Activated naive CD4-positive, alpha-beta T cell (primary cell): ENCODE measurements at regions not wholly inside any gene's neighbourhood (a gene's known extent, or its start where the extent isn't known, plus 50 kb on each side); places are given as distances from the start of the nearest gene placed in this dataset.

Experiments used
- DNase-seq, 4 experiments: peaks; one replicate each; lab custom pipeline; 2025; lab: John Stamatoyannopoulos, UW

GRCh38 chr18:72360634-72361033, 183.5 kb downstream of the CBLN2 start:
- DNase-seq = no peak

DNA sequence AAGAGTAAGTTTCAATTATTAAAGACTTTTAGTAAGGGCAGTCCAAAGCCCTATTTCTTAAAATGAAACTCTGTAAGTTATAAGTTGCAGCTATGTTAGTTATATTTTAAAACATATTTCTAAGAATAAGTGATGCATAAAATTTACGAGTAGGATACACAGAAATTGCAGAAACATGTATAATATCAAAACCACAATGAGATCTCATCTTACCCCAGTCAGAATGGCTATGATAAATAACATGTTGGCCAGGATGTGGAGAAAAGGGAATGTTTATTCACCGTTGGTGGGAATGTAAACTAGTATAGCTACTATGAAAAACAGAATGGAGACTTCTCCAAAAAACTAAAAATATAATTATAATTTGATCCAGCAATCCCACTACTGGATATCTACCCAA, 201.2 kb downstream of the CBLN2 start:
- DNase-seq = no peak

GRCh38 chr18:72339976-72340375, 204.2 kb downstream of the CBLN2 start:
- DNase-seq = no peak

GRCh38 chr18:72336786-72337185, 207.4 kb downstream of the CBLN2 start:
- DNase-seq = no peak

- DNase-seq = no peak
Measured at GRCh38 chr18:72329533-72329932, 214.6 kb downstream of the CBLN2 start.

DNA sequence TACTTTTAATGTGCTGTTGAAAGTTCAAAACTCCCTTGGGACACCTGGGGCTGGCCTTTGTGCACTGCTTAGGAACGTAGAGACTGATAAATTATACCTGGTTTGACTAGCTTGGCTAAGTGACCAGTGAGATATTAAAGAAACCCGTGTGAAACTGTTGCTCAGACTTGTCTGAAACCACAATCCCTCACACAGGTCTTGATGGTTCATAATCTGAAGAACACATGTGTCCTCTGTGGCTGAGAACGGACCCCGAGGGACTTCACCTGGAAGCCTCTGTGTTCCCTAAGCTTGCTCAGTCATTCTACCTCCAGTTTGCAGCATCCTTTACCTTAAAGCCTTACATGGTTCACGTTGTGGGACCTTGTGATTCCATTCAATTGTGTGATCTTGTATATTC, 218.8 kb downstream of the CBLN2 start:
- DNase-seq = no peak

DNA sequence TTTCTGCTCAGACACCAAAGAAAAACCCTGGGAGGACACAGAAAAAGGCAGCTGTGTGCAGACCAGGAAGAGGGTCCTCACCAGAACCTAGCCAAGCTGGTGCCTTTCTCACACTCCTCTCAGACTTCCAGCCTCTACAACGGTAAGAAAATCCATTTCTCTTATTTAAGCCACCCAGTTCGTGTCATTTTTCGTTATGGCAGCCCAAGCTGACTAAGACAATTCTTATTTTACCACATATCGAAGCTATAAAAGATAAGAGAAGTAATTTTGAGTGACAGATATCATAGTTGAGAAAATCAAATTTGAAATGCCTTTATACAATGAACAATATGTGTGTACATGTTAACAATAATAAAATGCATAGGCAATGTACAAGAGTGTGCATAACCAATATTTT, 219.5 kb downstream of the CBLN2 start:
- DNase-seq = no peak

- no peak for DNase-seq
Measured at GRCh38 chr18:72316497-72316896, 227.6 kb downstream of the CBLN2 start.

DNA sequence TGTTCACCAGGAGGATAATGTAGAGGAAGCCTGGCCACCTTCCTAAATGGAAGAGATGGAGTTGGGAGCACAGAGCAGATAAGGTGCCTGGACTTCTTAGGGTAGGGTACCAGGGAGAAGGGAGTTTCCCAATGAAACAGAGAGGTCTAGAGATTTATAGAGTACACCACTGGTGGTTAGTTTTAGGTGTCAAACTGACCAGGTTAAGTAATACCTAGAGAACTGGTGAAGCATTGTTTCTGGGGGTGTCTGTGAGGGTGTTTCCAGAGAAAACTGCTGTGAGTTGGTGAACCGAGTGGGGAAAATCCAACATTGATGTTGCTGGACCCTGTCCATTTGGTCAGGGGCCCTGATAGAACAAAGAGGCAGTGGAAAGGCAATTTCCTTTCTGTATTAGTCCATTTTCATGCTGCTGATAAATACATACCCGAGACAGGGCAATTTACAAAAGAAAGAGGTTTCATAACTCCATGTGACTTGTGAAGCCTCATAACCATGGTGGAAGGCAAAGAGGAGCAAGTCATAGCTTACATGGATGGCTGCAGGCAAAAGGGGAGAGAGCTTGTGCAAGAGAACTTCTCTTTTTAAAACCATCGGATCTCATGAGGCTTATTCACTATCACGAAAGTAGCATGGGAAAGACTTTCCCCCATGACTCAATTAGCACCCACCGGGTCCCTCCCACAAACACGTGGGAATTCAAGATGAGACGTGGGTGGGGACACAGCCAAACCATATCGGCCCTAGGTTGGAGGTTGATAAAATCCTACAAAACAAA, 260.8 kb downstream of the CBLN2 start:
- DNase-seq = no peak

DNA sequence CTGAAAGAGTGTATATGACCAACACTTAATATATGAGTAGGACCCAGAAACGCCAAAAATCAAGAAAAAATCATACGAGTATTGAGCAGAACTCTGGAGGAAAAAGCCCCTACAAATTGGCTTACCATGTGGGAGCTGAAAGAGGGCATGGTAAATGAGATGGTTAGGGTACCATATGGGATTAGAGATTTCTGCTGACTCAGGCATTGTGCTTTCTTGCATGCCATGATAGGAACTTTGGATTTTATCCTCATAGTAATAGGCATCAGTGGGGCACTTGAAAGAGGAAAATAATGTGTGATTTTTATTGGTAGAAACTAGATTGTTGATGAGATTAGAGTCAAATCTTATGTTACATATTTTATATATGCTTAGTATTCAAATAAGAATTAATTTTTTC, 271.1 kb downstream of the CBLN2 start:
- DNase-seq = no peak

DNA sequence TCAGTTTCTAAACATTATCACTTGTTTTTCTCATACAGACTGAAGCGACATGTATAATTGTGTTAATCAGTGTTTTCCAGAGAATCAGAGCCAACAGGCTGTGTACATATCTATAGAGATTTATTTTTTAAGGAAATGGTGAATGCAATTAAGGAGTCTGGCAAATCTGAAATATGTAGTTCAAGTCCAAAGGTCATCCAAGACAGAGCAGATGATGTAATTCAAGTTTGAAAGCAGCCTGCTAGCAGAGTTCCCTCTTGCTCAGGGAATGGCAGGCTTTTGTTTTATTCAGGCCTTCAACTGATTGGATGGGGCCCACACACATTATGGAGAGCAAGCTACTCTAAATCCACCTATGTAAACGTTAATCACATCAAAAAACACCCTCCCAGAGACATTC, 282.6 kb downstream of the CBLN2 start:
- no peak for DNase-seq

GRCh38 chr18:72246076-72246475, 298.1 kb downstream of the CBLN2 start:
- no peak for DNase-seq

DNA sequence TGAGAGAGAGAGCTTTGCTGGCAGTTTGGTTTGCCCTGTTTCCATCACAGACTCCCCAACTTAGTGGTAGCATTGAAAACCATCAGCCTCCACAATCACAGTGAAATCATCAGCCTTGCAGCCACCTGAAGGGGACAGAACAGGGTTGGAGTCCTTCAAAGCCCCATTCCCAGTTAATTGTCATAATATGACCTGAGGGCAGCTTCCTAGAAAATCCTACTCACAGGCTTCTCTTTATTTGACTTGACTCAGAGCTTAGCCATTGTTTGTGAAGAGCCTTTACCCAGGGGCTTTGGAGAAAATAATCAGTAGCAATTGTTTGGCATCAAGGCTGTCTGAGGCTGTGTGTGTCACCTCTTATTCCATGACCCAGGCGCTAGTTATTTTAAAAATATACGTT, 308.7 kb downstream of the CBLN2 start:
- DNase-seq = no peak

DNA sequence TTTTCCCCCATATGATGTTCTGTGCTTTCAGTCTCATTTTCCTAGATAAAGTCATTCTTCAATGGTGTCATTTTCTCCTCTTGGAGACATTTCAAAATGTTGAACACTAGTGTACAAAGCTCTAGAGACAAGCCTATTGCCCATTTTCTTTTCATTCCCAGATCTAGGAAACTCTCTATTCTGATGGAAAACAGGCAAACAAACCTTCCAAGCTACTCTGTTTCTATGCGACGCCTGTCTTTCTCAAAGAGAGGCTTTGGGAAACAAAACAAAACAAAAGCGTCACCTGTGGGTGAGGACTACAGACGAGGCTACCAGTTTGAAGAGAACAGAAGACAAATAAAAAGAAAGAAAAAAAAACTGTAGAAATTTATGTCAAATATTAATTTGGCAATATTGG, 311.0 kb downstream of the CBLN2 start:
- DNase-seq = no peak

- DNase-seq = no peak
Measured at GRCh38 chr18:72232644-72233043, 311.5 kb downstream of the CBLN2 start.

DNA sequence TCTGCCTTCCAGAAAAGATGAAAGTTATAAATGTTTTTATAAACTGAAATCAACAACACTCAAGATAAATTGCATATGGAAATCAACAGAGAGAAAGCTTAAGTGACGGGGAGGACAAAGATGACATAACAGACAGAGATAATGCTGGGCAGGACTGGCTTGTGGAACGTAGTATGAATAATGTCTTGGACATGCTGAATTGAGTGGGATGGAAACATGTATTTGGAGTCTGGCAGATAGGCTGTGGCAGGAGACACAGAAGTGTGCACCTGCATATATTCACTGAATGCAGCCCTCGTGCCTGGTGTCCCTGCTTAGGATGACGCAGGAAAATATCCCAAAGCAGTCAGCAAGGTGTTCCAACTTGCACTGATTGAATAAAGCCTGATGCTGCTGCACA, 318.2 kb downstream of the CBLN2 start:
- no peak for DNase-seq

DNA sequence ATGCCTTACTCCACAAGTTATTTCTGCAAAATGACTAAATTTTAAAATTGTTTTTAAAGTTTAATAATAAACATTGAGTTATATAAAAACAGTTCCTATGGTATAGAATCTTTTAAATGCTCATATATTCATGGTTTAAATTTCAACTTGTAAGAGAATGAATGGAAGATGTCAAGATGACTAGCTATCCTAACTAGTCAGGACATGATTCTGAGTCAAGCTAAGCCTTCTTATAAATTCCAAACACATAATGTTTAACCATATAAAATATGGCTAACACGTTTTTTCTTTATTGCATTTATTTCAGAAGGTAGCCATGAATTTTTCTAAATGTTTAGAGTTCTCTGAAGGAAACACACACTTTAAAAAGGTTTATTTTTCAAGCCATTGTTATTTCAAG, 320.4 kb downstream of the CBLN2 start:
- DNase-seq = no peak

- no peak for DNase-seq
Measured at GRCh38 chr18:72208920-72209676, 335.0 kb downstream of the CBLN2 start.

- no peak for DNase-seq
Measured at GRCh38 chr18:72207280-72207679, 336.9 kb downstream of the CBLN2 start.

DNA sequence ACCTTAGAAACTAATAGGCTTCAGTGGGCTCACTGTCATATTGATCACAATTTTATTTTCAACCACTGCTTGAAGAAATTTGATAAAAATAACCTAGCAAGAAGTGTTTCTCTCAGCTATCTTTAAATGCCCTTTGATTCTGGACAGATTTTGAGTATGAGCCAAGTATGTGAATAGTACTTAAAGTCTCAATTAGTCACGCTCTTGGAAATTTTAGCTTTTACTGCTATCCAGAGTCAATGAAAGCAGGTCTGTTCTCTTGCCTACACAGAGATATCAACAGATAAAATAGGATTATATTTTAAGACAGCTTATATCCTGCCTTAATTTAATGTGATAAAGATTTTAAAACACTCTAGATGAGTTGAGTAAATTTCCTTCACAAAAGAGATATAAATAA, 337.3 kb downstream of the CBLN2 start:
- no peak for DNase-seq

DNA sequence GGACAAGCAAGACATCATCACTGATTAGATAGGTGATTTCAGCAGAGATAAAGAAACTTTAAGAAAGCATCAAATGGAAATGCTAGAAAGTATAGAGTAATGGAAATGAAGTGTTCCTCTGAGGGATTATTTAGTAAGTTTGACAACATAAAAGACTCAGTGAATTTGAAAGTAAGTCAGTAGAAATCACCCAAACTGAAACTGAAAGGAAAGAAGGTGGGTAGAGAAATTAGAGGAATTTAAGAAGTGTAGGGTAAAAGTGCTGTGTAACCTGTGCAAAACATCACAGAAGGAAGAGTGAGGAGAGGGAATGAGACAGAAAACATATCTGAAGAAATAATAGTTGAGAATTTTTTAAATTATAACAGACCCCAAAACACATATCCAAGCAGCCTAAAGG, 343.1 kb downstream of the CBLN2 start:
- no peak for DNase-seq

GRCh38 chr18:72197591-72197990, 346.6 kb downstream of the CBLN2 start:
- DNase-seq = no peak

GRCh38 chr18:72194072-72194471, 350.1 kb downstream of the CBLN2 start:
- DNase-seq = no peak

DNA sequence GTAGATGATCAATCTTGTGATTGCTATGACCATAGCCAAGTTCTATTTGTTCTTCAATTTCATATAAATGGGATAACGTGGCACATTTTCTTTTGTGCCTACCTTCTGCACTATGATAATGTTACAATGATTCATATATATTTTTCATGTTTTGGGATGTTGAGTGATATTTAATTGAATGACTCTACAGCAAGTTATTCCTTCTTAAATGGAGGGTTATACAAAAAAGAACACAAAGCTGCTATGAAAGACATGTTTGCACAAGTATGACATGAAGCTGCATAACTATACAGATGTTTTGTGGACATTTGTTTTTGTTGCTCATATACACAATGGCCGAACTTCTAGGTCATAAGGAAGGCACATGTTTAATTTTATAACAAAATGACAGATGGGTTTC, 356.2 kb downstream of the CBLN2 start:
- no peak for DNase-seq
